ENCODE measurements at regions not wholly inside any gene's neighbourhood (a gene's known extent, or its start where the extent isn't known, plus 50 kb on each side); places are given as distances from the start of the nearest gene placed in this dataset.

DNA sequence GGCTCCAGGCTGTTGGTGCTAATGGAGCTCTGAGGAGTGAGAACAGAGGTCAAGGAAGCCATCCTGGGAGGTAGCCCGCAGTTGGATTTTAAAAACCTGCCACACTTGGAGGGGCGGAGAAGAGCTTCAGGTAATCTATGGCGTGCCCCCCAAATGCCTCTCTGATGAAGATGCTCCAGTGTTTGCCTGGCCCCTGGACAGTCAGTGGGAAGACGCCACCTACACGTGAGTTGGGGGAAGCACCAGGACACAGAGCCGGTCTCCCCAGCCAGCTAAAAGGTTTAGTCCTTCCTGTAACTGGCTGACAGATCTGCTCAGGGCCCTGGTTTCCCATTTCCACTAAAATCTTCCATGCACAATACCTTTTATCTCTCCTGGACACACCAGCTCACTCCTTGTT, 225.0 kb downstream of the TTC32 start:
- no peak for TF ChIP-seq POLR2A (IDR thresholded peaks at IDR 0.05)
- TF ChIP-seq, protein P1, sequence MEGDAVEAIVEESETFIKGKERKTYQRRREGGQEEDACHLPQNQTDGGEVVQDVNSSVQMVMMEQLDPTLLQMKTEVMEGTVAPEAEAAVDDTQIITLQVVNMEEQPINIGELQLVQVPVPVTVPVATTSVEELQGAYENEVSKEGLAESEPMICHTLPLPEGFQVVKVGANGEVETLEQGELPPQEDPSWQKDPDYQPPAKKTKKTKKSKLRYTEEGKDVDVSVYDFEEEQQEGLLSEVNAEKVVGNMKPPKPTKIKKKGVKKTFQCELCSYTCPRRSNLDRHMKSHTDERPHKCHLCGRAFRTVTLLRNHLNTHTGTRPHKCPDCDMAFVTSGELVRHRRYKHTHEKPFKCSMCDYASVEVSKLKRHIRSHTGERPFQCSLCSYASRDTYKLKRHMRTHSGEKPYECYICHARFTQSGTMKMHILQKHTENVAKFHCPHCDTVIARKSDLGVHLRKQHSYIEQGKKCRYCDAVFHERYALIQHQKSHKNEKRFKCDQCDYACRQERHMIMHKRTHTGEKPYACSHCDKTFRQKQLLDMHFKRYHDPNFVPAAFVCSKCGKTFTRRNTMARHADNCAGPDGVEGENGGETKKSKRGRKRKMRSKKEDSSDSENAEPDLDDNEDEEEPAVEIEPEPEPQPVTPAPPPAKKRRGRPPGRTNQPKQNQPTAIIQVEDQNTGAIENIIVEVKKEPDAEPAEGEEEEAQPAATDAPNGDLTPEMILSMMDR (IDR thresholded peaks at IDR 0.05): no peak

Data from right lobe of liver (tissue), 4 donors.